ENCODE measurements at regions not wholly inside any gene's neighbourhood (a gene's known extent, or its start where the extent isn't known, plus 50 kb on each side); places are given as distances from the start of the nearest gene placed in this dataset.

DNA sequence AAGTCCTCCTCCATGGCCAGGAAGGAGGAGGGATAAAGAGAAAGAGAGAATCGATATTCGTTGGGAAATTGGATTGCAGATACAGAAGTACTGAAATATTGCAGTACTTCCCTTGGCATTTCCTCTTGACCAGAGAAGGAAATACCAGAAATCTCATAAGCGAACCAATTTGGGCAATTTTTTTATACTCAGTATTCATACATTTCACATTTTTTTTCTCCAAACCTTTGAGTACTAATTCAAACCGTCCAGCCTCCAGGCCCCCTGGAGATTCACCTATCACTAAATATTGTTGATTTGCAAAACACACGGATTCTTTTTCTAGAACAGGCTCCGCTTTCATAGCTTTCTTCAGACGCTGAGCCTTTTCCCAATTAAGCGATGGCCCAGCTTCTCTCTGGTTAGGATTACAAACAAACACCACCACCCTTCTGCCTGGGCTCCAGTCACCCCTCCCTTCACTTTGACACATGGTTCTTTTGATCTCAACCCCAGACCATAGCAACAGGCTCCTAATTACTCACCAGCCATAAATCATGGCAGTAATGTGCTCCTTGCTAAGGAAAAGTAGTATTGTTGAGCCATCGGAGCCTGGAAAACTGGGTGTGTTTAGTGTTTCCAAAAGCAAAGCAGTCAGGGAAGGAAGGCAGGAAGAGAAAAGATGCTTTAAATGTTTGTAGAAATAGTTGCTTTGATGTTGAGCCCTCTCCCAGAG, 138.4 kb upstream of the CCDC68 start (continued):
- TF ChIP-seq, protein P1, sequence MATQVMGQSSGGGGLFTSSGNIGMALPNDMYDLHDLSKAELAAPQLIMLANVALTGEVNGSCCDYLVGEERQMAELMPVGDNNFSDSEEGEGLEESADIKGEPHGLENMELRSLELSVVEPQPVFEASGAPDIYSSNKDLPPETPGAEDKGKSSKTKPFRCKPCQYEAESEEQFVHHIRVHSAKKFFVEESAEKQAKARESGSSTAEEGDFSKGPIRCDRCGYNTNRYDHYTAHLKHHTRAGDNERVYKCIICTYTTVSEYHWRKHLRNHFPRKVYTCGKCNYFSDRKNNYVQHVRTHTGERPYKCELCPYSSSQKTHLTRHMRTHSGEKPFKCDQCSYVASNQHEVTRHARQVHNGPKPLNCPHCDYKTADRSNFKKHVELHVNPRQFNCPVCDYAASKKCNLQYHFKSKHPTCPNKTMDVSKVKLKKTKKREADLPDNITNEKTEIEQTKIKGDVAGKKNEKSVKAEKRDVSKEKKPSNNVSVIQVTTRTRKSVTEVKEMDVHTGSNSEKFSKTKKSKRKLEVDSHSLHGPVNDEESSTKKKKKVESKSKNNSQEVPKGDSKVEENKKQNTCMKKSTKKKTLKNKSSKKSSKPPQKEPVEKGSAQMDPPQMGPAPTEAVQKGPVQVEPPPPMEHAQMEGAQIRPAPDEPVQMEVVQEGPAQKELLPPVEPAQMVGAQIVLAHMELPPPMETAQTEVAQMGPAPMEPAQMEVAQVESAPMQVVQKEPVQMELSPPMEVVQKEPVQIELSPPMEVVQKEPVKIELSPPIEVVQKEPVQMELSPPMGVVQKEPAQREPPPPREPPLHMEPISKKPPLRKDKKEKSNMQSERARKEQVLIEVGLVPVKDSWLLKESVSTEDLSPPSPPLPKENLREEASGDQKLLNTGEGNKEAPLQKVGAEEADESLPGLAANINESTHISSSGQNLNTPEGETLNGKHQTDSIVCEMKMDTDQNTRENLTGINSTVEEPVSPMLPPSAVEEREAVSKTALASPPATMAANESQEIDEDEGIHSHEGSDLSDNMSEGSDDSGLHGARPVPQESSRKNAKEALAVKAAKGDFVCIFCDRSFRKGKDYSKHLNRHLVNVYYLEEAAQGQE (IDR thresholded peaks at IDR 0.05; ENCODE audit: unreplicated experiment): no peak
- TF ChIP-seq, protein P2, sequence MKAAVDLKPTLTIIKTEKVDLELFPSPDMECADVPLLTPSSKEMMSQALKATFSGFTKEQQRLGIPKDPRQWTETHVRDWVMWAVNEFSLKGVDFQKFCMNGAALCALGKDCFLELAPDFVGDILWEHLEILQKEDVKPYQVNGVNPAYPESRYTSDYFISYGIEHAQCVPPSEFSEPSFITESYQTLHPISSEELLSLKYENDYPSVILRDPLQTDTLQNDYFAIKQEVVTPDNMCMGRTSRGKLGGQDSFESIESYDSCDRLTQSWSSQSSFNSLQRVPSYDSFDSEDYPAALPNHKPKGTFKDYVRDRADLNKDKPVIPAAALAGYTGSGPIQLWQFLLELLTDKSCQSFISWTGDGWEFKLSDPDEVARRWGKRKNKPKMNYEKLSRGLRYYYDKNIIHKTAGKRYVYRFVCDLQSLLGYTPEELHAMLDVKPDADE (IDR thresholded peaks at IDR 0.05): no peak
- TF ChIP-seq EZH2 (IDR thresholded peaks at IDR 0.05; ENCODE audit: low read depth, unreplicated experiment): no peak
- TF ChIP-seq NANOG (IDR thresholded peaks at IDR 0.05; ENCODE audit: borderline replicate concordance): no peak
- TF ChIP-seq ZNF331 (CRISPR knock-in tag; IDR thresholded peaks at IDR 0.05; ENCODE audit: low read depth): no peak

DNA sequence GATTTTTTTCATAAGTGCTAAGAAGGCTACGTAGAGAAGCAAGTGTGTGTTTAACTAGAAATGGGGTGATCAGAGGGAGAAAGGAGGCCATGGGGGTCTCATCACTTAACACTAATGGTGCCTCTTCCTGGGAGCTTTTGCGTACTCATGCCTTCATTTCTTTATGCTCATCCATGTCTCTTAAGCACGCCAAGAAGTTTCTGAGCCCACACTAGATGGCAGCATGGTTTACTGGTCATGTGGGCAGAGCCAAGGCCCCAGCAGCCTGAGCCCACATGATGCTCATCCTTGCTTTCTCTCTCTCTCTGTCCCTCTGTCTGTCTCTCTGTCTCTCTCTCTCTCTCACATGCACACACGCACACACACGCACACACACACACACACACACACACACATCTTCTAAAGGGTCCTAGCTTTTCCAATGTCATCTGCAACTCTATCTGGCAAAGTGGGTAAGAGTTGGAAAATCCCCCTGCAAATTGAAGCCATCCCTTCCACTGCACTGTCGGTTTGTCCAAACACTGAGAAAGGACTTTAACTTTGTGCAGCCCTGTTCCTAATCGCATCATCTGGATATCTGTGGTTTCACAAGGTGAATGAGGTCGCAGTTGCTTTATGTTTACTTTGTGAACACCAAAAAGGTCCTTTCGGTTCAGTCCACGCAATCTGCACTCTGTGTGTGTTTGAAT, 137.1 kb upstream of the CCDC68 start:
- H3K4me3 ChIP-seq: no peak overlapping the region
- H3K4me3 Mint-ChIP-seq: no peak overlapping the region
- no peak overlapping the region for H3K4me2 ChIP-seq

More for the DNA sequence above, 137.1 kb upstream of the CCDC68 start:
- Histone ChIP-seq H3K27me3 (ENCODE audit: insufficient read depth) (no peaks in the 10 kb centered on the region), H3F3A (replicated peaks; ENCODE audit: low read depth) (no peaks in the 10 kb centered on the region), H3K4me1 (ENCODE audit: insufficient read depth) (no peaks in the 10 kb centered on the region), H3K79me2 (replicated peaks; ENCODE audit: insufficient read depth) (no peaks in the 10 kb centered on the region), H2AFZ (peak overlapping the region; percentile 80), H3K9me2 (ENCODE audit: insufficient read depth) (no peaks in the 10 kb centered on the region; the same call in 1 of the 2 replicates), H3K36me3 (ENCODE audit: insufficient read depth) (no peaks in the 10 kb centered on the region), H4K20me1 (replicated peaks; ENCODE audit: insufficient read depth) (no peaks in the 10 kb centered on the region), H3K27ac (ENCODE audit: low read depth) (no peak overlapping the region)
- Mint-ChIP-seq H3K27ac (no peak overlapping the region), H3K9me3 (no peaks in the 10 kb centered on the region), H3K27me3 (ENCODE audit: insufficient read depth, low read depth, poor library complexity) (no peaks in the 10 kb centered on the region), H3K36me3 (ENCODE audit: low read depth) (no peaks in the 10 kb centered on the region), H3K4me1 (peaks cover 9% of the 10 kb centered on the region)
- TF ChIP-seq, protein P3, sequence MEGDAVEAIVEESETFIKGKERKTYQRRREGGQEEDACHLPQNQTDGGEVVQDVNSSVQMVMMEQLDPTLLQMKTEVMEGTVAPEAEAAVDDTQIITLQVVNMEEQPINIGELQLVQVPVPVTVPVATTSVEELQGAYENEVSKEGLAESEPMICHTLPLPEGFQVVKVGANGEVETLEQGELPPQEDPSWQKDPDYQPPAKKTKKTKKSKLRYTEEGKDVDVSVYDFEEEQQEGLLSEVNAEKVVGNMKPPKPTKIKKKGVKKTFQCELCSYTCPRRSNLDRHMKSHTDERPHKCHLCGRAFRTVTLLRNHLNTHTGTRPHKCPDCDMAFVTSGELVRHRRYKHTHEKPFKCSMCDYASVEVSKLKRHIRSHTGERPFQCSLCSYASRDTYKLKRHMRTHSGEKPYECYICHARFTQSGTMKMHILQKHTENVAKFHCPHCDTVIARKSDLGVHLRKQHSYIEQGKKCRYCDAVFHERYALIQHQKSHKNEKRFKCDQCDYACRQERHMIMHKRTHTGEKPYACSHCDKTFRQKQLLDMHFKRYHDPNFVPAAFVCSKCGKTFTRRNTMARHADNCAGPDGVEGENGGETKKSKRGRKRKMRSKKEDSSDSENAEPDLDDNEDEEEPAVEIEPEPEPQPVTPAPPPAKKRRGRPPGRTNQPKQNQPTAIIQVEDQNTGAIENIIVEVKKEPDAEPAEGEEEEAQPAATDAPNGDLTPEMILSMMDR (conservative IDR thresholded peaks at IDR 0.05; ENCODE audit: low read depth in 2 of 2): peak in 1 of 2 experiments; percentile 80; a peak in 3 of 4 replicates
- TF ChIP-seq JUNB (IDR thresholded peaks at IDR 0.05; ENCODE audit: unreplicated experiment): no peak
- peak; percentile 98 for ATAC-seq
- peak; percentile 69 for DNase-seq (ENCODE audit: low spot score)
